SJCRH30 (cell line): ENCODE measurements at regions not wholly inside any gene's neighbourhood (a gene's known extent, or its start where the extent isn't known, plus 50 kb on each side); places are given as distances from the start of the nearest gene placed in this dataset.

Experiments
- DNase-seq, 2 experiments: peaks; one replicate each; pipeline ENCODE4 v3.0.0-alpha.2; 2015 to 2020
- H3K27ac ChIP-seq: fragments of 250-450 bp; sonication (Bioruptor Pico); 2 replicates; pipeline ENCODE4 v1.5.1; 2020; ENCODE audit warnings: mild to moderate bottlenecking, moderate library complexity
- H3K27me3 ChIP-seq: fragments of 250-450 bp; sonication (Bioruptor Pico); 2 replicates; pipeline ENCODE4 v1.5.1; 2020; ENCODE audit warnings: mild to moderate bottlenecking, moderate library complexity
- H3K36me3 ChIP-seq: fragments of 250-450 bp; sonication (Bioruptor Pico); 2 replicates; pipeline ENCODE4 v1.5.1; 2020; ENCODE audit warnings: mild to moderate bottlenecking, moderate library complexity
- H3K4me1 ChIP-seq: fragments of 250-450 bp; sonication (Bioruptor Pico); 2 replicates; pipeline ENCODE4 v1.5.1; 2020; ENCODE audit warnings: mild to moderate bottlenecking, moderate library complexity
- H3K4me3 ChIP-seq: fragments of 250-450 bp; sonication (Bioruptor Pico); 2 replicates; pipeline ENCODE4 v1.5.1; 2020; ENCODE audit warnings: mild to moderate bottlenecking, moderate library complexity
- H3K9me3 ChIP-seq: fragments of 250-450 bp; sonication (Bioruptor Pico); replicated peaks from 2 replicates; pipeline ENCODE4 v1.5.1; 2020; ENCODE audit warnings: mild to moderate bottlenecking, moderate library complexity

DNA sequence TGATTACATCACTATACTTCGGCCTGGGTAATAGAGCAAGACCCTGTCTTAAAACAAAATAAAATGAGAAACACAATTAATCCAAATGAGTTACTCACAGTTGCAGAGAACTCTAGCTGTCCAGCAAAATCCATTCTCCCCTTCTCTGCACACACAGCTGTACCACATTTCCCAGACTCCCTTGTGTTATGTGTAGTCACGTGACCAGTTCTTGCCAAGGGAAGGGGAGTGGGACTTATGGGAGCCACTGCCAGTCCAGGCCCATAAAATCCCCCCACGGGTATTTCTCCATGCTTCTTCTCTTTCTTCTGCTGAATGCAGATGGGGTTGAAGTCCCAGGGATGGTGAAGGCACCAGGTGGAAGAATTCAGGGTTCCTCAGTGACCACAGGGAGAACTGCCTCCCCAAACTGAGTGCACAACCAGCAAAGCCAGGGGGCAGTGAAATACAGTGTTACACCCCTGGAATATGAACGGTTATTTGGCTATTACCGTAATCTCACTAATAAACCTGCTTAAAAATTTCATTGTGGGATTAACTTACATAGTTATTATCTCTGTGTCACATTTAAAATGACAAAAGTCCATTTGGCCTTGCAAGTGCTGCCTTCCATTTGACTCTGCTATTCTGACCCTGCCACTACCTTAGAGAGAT is 85.6 kb upstream of the FMN2 start:
- Histone ChIP-seq H3K4me1 (no peaks in the 10 kb centered on the region), H3K36me3 (no peaks in the 10 kb centered on the region), H3K27ac (no peak overlapping the region), H3K27me3 (no peaks in the 10 kb centered on the region), H3K9me3 (no peaks in the 10 kb centered on the region), H3K4me3 (no peak overlapping the region)
- DNase-seq: peak in 1 of 2 experiments; percentile 8

GRCh38 chr1:240008298-240008697 is 83.4 kb upstream of the FMN2 start:
- H3K36me3 ChIP-seq: no peaks in the 10 kb centered on the region
- no peaks in the 10 kb centered on the region for H3K4me1 ChIP-seq
- H3K27ac ChIP-seq: no peak overlapping the region
- no peaks in the 10 kb centered on the region for H3K9me3 ChIP-seq
- no peak for DNase-seq
- H3K4me3 ChIP-seq: no peak overlapping the region
- no peaks in the 10 kb centered on the region for H3K27me3 ChIP-seq

GRCh38 chr1:240014051-240014450 is 77.6 kb upstream of the FMN2 start:
- Histone ChIP-seq H3K27me3 (no peaks in the 10 kb centered on the region), H3K4me3 (no peak overlapping the region), H3K27ac (no peak overlapping the region), H3K9me3 (no peaks in the 10 kb centered on the region), H3K36me3 (no peaks in the 10 kb centered on the region), H3K4me1 (no peaks in the 10 kb centered on the region)
- DNase-seq: no peak

- Histone ChIP-seq H3K4me3 (no peak overlapping the region), H3K36me3 (no peaks in the 10 kb centered on the region), H3K27me3 (no peaks in the 10 kb centered on the region), H3K9me3 (no peaks in the 10 kb centered on the region), H3K4me1 (no peaks in the 10 kb centered on the region), H3K27ac (no peak overlapping the region)
- no peak for DNase-seq
These were observed 73.1 kb upstream of the FMN2 start for GRCh38 chr1:240018617-240019016.

- H3K4me3 ChIP-seq: no peak overlapping the region
- no peak overlapping the region for H3K27ac ChIP-seq
- no peaks in the 10 kb centered on the region for H3K36me3 ChIP-seq
- no peaks in the 10 kb centered on the region for H3K9me3 ChIP-seq
- DNase-seq: no peak
- H3K4me1 ChIP-seq: no peaks in the 10 kb centered on the region
- H3K27me3 ChIP-seq: no peaks in the 10 kb centered on the region
These were observed 72.2 kb upstream of the FMN2 start for GRCh38 chr1:240019524-240019923.

- no peaks in the 10 kb centered on the region for H3K36me3 ChIP-seq
- H3K4me1 ChIP-seq: no peaks in the 10 kb centered on the region
- H3K4me3 ChIP-seq: no peak overlapping the region
- H3K9me3 ChIP-seq: no peaks in the 10 kb centered on the region
- H3K27ac ChIP-seq: no peak overlapping the region
- H3K27me3 ChIP-seq: no peaks in the 10 kb centered on the region
- DNase-seq: no peak
These were observed 70.8 kb upstream of the FMN2 start for GRCh38 chr1:240020871-240021270.

DNA sequence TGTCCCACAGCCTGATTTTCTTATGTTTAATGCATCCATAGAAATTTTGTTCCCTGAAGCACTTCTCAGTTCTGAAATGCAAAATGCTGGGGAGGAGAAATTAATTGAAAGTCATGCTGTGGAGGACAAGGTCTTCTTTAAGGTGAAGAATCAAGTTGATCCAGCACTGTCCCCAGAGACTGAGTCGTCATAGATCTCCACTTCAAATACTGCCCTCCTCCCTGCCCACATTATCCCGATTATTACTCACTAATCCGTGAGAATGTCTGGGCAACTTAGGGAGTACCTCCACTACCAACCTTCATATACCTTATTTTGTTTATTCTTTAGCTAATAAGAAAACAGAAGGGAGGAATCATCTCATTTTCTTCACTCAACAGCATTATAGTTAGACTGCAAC is 70.0 kb upstream of the FMN2 start:
- H3K27me3 ChIP-seq: no peaks in the 10 kb centered on the region
- no peak overlapping the region for H3K27ac ChIP-seq
- no peaks in the 10 kb centered on the region for H3K4me1 ChIP-seq
- no peak overlapping the region for H3K4me3 ChIP-seq
- H3K9me3 ChIP-seq: no peaks in the 10 kb centered on the region
- H3K36me3 ChIP-seq: no peaks in the 10 kb centered on the region
- DNase-seq: no peak

DNA sequence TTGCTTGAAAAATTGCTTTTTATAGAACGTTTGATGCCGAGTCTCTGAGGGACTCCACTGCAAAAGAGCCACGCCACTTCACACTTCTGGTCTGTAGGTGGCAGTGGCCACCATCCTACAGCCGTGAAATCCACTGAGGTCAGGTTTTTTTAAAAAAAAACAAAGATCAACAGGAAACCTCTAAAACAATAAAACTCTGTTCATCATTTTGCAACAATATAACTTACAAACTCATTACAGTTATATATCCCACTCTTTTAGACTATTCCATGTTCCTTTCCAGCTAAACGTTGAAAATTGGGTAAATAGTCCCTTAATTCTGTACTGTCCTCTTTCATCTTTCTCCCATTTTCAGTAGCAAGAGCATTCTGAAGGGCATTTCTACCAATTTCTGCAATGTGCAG is 64.6 kb upstream of the FMN2 start:
- no peaks in the 10 kb centered on the region for H3K9me3 ChIP-seq
- no peaks in the 10 kb centered on the region for H3K4me1 ChIP-seq
- no peaks in the 10 kb centered on the region for H3K36me3 ChIP-seq
- no peak overlapping the region for H3K4me3 ChIP-seq
- no peak overlapping the region for H3K27ac ChIP-seq
- peak; percentile 9 to 51 for DNase-seq
- H3K27me3 ChIP-seq: no peaks in the 10 kb centered on the region

GRCh38 chr1:240029418-240029817 is 62.3 kb upstream of the FMN2 start:
- H3K9me3 ChIP-seq: no peaks in the 10 kb centered on the region
- H3K4me3 ChIP-seq: no peak overlapping the region
- H3K36me3 ChIP-seq: no peaks in the 10 kb centered on the region
- no peak overlapping the region for H3K27ac ChIP-seq
- H3K27me3 ChIP-seq: no peaks in the 10 kb centered on the region
- H3K4me1 ChIP-seq: no peaks in the 10 kb centered on the region
- no peak for DNase-seq

DNA sequence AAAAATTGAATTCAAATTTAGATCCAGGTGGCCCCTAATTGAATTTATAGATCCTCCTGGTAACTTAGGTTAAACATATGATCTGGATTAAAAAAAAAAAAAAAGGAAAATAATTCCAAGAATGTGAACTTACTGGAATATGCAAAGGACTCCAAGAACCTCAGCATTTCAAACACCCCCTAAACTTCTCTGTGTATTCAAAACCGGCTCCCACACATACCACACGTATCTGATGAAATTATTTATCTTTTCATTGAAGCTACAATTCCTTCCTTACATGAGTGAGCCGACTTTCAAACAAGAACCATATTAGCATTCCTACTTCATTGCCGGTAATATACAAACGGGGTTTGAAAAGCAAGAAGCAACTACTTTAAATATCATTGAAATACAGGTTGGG is 61.4 kb upstream of the FMN2 start:
- Histone ChIP-seq H3K27ac (no peak overlapping the region), H3K9me3 (no peaks in the 10 kb centered on the region), H3K4me3 (no peak overlapping the region), H3K27me3 (no peaks in the 10 kb centered on the region), H3K4me1 (no peaks in the 10 kb centered on the region), H3K36me3 (no peaks in the 10 kb centered on the region)
- DNase-seq: no peak

DNA sequence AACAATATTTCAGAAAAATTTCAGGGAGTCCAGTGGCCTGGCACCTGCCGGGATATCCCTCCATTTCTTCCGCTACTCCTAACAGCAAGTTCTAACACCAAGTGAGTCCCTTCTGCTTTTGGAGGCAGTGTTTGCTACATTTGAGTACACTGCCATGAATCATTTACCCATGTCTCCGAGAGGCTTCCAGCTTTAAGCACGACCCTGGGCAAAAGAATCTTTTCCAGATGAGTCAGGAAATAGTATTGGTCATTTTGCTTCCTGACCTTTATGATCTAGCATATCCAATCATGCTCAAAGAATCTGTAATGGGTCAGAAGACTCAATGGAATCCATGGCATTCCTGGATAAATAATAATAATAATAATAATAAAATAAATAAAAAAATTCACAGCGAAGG is 60.7 kb upstream of the FMN2 start:
- H3K4me3 ChIP-seq: no peak overlapping the region
- no peaks in the 10 kb centered on the region for H3K9me3 ChIP-seq
- no peak overlapping the region for H3K27ac ChIP-seq
- H3K27me3 ChIP-seq: no peaks in the 10 kb centered on the region
- DNase-seq: no peak
- no peaks in the 10 kb centered on the region for H3K36me3 ChIP-seq
- H3K4me1 ChIP-seq: no peaks in the 10 kb centered on the region

GRCh38 chr1:240031414-240031813 is 60.3 kb upstream of the FMN2 start:
- Histone ChIP-seq H3K27me3 (no peaks in the 10 kb centered on the region), H3K36me3 (no peaks in the 10 kb centered on the region), H3K27ac (no peak overlapping the region), H3K9me3 (no peaks in the 10 kb centered on the region), H3K4me3 (no peak overlapping the region), H3K4me1 (no peaks in the 10 kb centered on the region)
- DNase-seq: no peak

DNA sequence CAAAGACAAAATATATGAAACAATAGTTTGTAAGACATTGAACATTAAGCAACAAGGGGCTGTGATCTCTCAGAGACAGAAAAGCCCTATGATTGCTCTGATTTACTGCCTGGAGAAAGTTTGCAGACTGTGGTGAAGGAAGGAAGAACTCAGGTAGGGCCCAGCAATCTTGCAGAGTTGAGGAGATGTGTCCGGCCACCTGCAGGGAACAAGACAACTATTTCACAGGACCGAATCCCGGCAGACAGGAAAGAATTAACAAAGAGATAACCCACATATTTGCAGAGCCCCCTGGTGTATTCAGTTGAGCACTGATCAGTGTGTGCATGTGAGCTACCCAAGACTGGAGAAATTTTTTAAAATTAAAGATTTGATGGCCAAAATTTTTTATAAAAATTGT is 58.3 kb upstream of the FMN2 start:
- no peak overlapping the region for H3K27ac ChIP-seq
- H3K4me3 ChIP-seq: no peak overlapping the region
- no peaks in the 10 kb centered on the region for H3K9me3 ChIP-seq
- H3K27me3 ChIP-seq: no peaks in the 10 kb centered on the region
- no peaks in the 10 kb centered on the region for H3K4me1 ChIP-seq
- DNase-seq: no peak
- no peaks in the 10 kb centered on the region for H3K36me3 ChIP-seq

DNA sequence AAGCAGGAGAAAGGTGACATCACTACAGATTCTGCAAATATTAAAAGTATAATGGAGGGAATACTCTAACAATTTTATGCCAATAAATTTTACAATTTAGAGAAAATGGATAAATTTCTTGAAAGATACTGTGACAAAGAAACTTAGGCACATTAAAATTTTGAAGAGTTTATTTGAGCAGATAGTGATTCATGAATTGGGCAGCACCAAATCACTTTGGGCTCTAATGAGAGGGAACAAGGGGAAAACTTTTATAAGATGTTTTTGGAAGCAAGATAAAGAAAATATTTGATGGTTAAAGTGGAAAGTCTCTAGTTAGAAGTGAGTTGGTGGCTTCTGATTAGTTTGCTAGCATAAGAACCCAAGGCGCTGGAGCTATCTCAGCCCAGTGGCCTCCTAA is 55.2 kb upstream of the FMN2 start:
- no peak for DNase-seq
- H3K4me3 ChIP-seq: no peak overlapping the region
- no peak overlapping the region for H3K27ac ChIP-seq
- no peaks in the 10 kb centered on the region for H3K27me3 ChIP-seq
- H3K36me3 ChIP-seq: no peaks in the 10 kb centered on the region
- no peaks in the 10 kb centered on the region for H3K4me1 ChIP-seq
- no peaks in the 10 kb centered on the region for H3K9me3 ChIP-seq
